NK-92 treated with Interleukin-12 subunit alpha and Interleukin-12 subunit beta, amount 100 ng/mL, for 24 hours (cell line): ENCODE measurements at regions not wholly inside any gene's neighbourhood (a gene's known extent, or its start where the extent isn't known, plus 50 kb on each side); places are given as distances from the start of the nearest gene placed in this dataset.

Experiments
- DNase-seq: peaks from one replicate; lab custom pipeline; 2025; lab: John Stamatoyannopoulos, UW

DNA sequence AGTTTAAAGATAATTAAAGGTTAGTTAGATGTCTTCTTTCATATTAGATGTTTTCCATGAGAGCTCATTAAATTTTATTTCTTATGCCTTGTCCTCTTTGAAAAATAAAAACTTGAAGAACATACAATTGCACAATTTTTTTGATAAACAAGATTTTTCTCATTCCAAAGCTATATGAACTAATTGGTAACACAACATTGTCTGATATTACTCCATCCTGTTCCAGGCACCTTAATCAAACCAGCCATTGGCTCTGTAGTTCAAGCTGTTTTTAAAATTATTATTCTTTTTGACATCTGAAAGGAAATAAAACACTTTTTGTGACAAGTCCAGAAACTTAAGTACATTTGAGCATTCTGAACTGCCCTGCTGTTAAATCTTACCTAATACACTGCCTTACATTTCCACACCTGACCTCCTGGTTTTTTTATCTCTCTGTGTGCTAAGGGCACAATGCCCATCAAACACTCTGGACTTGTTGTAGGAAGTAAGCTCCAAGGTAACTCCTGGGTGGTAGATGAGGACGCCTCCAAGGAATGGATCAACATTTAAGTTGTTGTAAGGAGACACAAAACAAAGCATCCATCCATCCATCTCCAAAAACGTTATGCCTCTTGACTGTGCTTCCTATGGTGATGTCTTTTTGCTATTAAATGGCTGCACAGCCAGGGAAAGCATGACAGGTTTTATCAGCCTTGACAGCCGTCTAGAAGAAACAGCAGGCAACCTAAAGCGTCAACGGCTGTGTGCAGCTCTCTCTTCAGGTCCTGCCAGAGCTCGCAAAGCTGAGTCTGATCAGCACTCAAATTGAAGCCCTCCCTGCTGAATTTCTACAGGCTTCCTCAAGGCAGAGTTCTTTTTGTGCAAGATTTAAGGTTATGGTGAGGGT is 449.9 kb upstream of the FLRT2 start:
- DNase-seq = no peak

DNA sequence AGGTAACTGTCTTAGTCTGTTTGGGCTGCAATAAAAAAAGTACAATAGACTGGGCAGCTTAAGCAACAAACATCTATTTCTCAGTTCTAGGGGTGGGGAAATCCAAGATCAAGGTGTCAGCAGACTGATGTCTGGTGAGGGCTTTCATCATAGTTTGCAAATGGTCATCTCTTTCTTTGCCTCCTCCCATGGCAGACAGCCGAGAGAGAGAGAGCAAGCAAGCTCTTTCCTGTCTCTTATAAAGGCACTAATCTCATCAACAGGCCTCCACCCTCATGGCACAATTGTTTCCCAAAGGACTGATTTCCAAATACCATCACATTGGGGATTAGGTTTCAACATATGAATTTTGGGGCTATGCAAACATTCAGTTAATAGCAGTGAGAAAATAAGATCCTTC is 445.6 kb upstream of the FLRT2 start:
- DNase-seq = no peak

DNA sequence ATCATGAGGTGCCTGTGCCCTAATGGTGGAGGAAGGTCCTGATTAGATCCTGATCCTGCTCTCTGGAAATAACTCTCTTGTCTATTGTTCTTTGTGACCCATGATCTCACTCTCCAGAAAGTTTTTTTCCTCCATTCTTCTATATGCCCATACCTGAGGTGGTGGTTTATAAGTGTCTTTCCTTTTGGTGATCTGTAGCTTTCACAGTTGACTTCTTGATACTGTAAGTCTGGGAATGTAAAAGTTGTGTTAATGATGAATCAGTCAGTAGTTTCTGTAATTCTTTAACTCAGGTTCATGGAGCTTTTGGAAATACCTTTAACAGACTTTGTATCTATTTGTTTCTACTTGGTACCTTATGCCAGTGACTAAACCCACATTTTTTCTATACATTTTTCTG is 444.0 kb upstream of the FLRT2 start:
- no peak for DNase-seq

DNA sequence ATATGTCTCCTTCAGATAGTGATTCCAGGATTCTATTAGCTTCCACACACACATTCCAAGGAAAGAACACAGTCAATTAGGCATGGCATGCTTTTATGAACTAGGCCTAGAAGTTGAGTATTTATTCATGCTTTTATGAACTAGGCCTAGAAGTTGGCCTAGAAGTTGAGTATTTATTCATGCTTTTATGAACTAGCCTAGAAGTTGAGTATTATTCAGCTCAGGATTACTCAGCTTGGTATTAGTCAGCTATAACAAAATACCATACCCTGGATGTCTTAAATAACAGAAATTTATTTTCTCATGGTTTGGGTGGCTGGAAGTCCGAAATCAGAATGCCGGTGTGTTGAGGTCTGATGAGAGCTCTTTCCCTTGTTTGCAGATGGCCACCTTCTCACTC is 442.7 kb upstream of the FLRT2 start:
- DNase-seq = no peak

DNA sequence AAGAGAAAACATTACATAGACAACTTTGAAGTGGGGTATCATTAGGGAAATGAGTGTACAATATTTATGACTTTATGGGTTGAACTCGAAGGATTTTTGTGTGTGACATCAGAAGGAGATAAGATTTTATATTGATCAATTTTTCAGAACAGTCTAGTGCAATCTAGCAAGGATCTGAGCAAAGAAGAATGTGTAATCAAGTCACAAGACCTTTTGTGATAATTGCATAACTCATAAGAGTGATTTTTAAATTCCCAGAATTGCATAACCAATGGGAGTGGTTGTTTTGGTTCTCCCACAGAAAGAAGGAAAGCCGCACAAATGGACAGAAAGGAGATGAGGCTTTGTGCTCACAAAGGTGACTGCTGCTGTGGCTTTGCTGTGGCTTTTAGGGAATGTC is 441.8 kb upstream of the FLRT2 start:
- no peak for DNase-seq

DNA sequence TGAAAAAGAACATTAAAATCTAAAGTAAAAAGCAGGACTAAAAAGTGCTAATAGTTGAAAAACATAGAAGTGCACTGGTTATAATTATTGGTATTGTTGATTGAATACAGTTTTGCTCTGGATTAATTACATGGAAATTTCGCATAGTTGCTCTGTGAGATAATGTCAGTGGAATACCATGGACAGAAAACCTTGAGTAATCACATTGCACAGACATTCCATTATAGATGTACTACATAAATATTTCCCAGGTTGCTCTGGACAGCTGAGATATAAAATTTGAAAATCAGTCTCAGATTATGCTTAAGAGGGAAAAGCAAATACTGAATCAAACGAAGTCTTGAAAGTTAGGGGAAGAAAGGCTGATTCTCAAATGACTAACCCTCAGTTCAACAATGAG is 439.3 kb upstream of the FLRT2 start:
- no peak for DNase-seq

DNA sequence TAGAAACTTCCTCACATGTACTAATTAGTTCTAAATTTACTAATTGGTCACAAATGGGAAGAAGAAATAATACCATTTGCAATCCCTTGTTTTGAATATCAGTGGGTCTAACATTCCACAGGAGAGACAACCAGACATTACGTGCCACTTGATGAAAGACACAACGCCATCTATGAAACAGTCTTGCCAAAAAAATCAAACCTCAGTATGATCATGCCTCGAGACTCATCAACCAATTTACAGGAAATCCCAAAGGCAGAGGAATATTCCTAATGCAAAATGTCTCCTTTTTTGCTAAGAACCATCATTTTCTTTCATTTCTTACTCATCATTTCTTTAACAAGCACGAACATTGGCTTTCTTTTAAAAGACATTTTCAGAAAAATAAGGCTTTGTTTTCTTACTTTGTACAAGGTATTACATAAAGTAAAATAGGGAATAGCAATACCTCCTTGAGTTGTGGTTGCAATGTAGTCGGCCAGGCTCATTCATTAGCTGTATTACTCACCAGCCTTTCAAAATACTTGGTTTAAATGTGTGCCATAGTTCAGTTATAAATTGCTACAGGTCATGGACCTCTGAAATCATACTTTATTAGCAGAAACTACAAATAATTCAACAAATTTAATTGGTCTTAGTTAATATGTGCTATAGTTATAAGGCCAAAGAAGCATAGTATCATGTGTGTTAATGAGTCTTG is 436.2 kb upstream of the FLRT2 start:
- no peak for DNase-seq

DNA sequence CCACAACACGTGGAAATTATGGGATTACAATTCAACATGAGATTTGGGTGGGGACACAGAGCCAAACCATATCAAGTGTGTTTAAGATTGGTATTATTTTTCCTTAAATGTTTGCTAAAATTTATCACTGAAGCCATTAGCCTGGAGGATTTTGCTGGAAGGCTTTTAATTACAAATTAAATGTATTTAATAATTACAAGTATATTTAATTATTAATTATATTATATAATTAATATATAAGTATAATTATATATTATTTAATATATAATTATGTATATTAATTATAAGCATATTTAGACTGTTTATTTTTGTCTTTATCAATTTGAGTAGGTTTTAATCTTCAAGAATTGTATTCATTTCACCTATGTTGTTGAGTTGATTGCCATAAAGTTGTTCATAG is 427.4 kb upstream of the FLRT2 start:
- DNase-seq = no peak

DNA sequence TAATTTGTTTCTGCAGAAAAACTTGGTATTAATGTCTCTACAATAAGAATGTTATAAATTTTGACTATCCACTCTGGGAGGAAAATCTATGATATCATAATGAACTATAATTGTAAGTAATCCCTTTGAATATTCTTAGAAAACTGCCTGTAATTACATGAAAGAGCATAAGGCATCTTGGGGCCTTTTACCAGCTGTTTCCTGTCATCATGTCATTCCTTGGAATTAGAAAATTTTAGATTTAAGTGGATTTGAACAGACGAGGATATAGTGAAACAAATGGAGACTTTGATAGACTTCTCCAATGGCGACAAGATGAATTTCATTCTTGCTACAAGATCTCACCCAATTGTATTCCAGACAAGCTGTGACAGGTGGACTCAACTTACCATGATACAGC is 423.4 kb upstream of the FLRT2 start:
- DNase-seq = no peak

DNA sequence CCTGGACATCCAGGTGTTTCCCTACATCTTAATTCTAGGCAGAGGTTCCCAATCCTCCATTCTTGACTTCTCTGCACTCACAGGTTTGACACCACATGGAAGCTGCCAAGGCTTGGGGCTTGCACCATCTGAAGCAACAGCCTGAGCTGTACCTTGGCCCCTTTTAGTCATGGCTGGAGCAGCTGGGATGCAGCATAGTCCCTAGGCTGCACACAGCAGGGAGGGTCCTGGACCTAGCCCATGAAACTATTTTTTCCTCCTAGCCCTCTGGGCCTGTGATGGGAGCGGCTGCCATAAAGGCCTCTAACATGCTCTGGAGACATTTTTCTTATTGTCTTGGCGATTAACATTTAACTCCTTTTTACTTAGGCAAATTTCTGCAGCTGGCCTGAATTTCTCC is 417.2 kb upstream of the FLRT2 start:
- DNase-seq = no peak

DNA sequence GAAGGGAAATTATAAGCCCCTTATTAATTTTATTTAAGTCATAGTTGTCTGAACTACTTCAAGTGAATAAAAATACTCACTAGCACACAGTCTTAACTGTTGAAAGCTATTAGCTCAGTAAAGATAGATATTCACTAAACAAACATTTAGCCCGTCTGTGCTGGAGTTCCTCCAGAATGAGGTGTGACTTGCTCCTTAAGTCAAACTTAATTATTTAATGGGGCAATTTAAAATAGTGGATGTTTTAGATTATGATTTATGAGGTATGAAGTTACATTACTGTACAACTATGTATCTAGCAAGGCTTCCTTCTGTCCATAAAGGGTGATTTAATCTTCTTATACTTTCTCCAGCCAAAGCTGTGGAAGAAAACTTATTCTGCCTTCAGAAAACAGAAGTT is 414.0 kb upstream of the FLRT2 start:
- DNase-seq = no peak

DNA sequence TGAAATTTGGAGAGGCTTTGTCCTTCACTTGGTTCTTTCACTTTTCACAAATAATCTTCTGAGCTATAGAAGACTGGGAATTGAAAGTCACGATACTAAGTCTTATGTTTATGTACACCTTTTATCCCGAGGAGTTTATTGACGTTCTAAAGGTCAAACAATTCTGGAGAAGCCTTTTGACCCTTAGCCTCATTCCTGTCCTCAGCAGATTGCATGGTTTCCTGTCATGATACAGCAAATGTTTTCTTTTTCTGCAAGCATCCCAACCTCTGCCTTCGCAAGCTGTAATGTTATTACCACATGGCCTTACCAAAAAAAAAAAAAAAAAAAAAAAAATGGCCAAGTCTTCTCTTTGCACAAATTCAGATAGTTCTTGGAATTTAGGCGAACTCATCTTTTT is 411.7 kb upstream of the FLRT2 start:
- no peak for DNase-seq

DNA sequence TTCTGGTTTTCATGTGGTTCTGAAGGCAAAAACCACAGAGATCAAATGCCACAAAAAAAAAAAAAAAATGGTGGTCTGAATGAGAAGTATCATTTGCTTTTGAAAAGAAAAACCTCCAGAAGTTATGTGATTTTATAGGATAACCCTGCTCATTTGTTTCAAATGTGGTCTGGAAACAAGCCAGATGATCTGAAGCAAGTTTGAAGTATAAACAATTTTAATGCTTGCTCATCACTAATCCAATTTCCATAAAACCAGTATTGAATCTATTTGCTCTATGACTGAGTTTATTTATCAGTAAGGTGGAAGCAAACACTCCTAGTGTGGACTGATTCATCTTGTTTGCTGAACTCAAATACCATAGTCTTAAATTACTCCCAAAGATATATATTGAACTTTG is 407.3 kb upstream of the FLRT2 start:
- DNase-seq = no peak

DNA sequence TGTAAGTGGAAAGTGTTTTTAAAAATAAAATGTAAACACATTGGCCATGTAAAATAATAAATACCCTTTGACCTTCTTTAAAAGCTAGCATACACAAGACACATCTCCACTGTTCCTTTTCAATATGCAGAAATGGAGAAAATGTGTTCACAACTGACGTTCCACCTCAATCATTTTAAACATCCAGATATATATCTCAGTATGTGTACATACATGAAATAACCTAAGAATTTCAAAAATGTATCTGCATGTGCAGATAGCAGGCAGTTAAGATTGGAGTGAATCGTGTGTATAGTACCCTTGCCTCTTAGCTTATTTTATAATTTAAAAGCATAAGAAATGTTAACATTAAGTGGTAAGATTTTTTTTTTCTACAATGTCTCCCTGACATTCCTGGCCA is 406.2 kb upstream of the FLRT2 start:
- DNase-seq = no peak

DNA sequence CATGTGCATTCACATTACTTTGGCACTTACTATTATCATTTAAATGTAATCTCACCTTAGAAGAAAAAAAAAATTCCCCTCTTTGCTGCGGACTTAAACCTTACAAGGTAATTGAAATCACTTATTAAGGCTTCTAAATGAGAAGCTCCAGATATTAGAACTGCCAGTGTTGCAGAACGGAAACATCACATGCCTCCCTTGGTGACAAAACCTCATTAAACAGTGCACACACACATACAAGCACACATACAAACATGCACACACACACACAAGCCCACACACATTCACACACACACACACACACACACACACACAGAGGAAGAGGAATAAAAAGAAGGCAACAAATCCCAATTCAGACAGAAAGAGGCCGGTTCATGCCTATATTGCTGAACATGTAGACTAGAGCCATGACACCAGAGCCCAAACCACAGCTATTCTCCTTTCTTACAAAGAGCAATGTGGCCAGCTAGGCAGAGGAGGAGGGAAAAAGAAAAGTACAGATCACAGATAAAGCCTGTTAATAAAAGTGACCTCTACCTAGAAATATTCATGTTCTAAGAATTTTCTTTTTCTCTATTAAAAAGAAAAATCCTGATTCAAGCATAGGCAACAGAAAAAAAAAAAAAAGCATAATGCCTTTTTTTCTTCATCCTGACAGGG is 405.2 kb upstream of the FLRT2 start:
- DNase-seq = no peak

DNA sequence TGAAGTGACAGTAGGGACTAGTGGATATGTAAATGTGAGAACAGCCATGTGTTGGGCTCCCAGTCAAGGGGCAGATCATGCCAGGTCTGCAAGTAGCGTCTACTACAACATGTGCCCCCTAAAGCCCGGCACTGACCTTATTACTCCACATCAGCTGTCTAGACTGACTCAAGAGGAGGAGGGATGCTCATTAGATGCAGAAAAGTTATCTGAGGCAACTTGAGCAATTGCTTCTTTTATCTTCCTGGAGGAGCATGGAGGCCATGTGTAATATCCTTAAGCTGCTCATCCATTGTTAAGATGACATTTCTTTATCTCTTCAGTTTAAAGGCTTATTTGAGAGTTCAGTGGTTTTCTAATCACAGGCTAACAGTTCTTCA is 404.7 kb upstream of the FLRT2 start:
- no peak for DNase-seq

DNA sequence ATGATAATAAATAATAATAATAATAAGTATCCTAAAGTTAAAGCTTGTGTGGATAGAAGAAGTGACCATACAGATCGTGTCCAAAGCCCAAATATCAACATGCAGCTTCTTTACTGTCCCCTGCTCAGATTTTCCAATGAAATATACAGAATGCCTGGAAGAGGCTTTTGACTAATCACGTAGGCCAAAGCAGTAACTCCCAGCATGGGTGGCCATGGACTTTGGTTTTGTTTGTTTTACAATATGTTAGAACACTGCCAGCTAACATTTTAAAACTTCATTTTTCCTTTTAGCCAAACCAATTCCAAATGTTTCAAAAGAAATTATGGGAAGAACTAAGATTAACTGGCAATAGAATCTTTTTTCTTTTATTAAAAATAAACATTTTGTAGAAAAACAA is 400.0 kb upstream of the FLRT2 start:
- no peak for DNase-seq

DNA sequence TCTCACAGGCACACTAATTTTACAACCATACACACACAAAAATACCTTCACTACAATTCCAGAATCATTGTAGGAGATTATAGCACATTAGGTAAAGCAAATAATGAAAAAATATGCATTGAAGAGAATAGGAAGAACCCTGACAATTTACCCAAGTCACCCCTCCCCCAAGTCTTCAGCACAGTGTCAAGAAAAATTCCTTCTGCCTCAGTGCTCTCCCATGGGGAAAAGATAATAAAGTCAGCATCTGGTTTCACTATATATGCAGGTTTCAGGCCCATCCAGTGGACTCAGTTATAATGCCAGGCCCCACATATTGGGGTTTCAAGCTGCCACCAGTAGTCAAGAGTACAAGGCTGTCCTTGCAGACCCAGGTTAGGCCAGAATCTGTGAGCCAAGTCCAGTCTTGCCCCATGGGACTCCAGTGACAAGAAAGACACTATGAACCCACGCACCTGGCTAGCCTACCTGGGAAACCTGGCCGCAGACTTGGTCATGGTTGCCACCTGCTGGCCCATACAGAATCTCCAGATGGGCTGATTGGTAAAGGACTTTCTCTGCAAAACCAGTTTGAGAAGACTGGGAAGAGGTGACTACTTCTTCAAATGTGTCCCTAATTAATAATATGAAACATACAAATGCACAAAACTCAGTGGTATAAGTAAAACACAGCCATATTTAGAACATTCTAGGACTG is 398.6 kb upstream of the FLRT2 start:
- DNase-seq = no peak

DNA sequence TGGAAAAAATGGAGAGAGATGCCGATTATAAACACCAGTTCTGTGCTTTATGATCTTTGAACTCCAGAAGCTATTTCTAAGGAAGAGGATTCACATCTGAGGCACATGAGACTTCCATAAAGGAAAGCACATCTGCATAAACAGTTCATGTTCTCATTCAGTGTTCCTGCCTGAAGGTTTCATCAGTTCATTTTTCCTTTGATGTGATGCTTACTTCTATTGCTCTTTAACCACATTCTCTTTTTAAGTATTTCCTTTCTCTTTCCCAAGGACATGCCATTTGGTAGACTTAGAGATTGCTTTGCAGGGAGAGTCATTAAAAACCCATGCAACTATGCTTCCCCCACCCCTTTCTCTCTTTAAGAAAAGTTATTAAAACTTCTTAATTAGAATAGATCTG is 387.0 kb upstream of the FLRT2 start:
- no peak for DNase-seq

DNA sequence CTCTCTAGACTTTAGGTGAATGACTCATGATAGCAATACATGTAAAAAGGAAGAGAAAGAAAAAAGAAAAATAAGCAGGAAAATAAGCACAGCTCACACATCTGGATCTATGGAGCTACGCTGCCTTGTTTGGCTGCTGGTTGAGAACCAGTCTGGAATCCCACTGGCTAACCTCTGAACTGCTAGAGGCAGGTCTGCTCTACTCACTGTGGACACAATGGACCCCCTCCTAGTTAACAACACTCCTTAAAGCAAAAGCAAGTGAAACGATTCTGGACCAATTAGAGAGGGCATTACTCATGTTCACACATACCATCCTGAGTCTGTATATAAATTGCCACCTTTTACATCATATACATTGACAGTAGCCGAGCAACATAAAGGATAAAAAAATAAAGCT is 383.2 kb upstream of the FLRT2 start:
- no peak for DNase-seq

DNA sequence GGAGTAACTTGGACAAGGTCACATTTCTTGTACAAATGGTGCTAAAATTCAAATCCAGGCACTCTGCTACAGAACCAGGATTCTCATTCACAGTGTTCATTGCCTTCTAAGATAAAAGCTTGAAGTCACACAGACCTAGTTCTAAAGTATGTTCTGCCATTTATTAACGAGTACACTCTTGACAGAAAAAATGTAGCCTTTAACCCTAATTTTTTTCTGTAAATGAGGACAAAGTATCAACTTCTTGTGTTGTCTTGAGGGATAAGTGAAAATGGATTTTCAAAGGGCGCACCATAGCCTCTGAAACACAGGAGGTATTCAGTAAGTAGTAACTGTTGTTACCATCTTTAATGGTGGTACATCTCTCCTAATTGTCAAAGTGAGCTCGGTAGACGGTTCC is 379.8 kb upstream of the FLRT2 start:
- DNase-seq = no peak

DNA sequence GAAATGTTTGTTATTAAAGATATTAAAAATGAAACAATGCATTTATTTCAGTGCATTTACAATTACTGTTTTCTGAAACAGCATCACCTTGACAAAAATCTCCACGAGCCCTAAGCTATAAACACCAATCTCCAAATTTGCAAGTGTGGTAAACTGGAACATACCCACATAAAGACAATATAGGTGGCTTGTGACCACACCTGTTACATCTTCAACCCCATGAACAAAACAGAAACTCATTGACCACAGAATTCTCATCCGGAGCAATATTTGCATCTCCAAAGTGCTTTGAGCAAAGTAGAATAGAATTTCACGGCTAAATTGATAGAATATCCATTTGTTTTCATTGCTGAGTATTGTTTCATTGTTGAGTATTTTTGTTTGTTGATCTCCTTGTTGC is 375.2 kb upstream of the FLRT2 start:
- no peak for DNase-seq

DNA sequence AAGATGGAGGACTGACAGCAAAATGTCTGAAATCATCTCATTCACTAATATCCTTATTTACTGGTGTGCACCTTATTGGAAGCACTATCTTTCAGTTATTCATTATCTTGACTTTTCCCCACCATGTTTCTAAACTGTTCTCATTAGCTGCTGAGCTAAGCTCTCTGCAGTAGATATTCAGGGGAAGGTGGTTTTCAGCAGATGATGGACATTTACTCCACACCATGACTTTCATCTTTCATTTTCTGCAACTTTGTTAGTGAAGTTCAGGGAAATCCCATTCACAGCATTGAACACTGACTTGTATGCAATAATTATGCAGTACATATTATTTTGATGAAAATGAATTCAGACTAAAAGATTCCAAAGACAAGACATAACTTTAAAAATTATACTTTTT is 373.6 kb upstream of the FLRT2 start:
- DNase-seq = no peak
